Esophagus mucosa (tissue), 1 donor: ENCODE measurements at regions not wholly inside any gene's neighbourhood (a gene's known extent, or its start where the extent isn't known, plus 50 kb on each side); places are given as distances from the start of the nearest gene placed in this dataset.
A peak's percentile ranks its signal among the peaks of the same experiment; 100 is the strongest.

Experiments
- ATAC-seq: fragments of 200-7000 bp; cut with Tn5 transposase; one replicate; pipeline ENCODE4 v1.9.1; 2020
- donor health status: DM: yes; HTN: yes; CAD: no.

DNA sequence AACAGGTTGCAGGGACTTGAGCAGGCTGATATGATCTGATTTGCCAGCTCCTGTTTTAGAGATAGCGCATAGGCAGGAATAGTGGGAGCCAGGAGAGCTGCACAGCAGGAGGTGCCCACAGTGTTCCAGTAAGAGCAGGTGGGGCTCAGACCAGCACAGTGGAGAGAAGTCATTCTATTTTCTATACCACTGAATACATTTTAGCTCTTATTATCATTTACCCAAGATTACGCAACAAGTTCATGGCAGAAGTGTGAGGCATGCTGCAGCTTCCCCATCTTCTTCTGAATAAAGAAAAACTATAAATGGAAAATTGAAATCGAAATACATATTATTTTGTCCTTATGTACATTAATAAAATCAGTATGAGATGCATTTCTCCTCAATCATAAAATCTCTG is 114.7 kb upstream of the EDNRA start:
- ATAC-seq = no peak

DNA sequence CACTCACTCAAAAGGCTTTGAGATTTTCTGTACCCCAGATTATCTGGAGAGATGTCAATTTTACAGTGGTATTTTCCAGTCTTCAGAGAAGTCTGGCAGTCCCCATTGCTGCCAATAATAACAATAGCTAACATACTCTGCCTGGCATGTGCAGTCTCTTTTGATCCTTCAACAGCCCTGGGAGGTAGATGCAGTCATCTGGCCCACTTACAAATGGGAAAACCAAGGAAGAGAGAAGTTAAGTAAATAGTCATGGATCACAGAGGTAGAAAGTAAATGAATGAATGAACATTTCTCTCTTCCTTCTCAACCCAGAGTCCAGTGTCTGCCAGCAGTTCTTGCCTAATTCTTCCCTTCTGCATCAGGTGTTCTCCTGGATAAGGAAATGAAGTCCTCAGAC is 113.0 kb upstream of the EDNRA start:
- peak; percentile 58 for ATAC-seq

- no peak for ATAC-seq
These were observed 111.9 kb upstream of the EDNRA start for GRCh38 chr4:147368948-147369347.

DNA sequence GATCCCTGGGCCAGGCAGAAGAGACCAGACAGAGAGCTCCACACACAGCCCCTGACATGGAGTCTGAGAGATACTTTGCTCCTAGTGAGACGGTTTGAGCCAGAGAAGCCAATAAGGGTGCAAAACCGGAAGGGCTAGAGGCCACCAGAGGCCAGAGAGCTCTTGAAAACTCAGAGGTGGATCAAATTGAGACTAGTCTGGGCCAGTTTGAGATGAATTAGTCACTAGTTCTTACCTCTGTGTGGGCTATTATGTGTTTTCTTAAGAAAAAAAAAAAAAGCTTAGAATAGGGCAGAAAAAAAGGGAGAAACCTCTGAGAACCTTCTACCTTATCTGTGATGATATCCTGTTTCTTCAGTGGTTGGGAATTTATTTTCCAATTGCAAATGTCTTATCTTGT is 110.4 kb upstream of the EDNRA start:
- ATAC-seq = peak; percentile 53

- peak; percentile 70 for ATAC-seq
These were observed 110.0 kb upstream of the EDNRA start for GRCh38 chr4:147370881-147371280.

DNA sequence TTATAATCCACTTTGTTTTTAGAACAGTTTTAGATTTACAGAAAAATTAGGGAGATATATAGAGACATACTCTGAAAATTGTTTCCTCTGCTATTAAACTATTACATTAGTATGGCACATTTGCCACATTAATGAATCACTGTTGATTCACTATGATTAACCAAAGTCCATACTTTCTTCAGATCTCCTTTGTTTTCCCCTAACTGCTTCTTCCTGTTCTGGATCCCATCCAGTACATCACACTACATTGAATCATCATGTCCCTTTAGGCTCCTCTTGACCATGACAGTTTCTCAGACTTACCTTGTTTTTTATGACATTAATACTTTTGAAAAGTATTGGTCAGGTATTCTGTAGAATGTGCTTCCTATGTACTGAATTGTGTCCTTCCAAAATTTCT is 109.2 kb upstream of the EDNRA start:
- ATAC-seq = peak; percentile 87

- ATAC-seq = peak; percentile 71
These were observed 102.1 kb upstream of the EDNRA start for GRCh38 chr4:147378780-147379179.

DNA sequence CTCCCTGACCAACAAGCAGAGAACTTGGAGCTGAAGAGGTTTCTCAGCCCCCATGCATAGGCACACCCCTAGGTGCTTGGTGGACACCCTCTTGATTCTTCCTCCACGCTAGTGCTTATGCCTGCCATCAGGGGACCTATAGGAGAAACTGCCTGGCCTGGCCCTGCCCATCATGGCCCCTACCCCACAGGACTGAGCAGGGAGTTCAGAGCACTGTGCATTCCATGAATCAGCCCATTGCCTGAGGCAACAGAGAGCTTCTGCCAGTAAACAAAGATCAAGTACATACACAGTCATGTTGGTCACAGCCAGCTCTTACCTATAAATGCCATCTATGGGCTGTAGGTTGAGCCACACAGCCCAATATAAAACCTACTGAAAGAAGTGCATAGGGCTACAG is 99.1 kb upstream of the EDNRA start:
- no peak for ATAC-seq

DNA sequence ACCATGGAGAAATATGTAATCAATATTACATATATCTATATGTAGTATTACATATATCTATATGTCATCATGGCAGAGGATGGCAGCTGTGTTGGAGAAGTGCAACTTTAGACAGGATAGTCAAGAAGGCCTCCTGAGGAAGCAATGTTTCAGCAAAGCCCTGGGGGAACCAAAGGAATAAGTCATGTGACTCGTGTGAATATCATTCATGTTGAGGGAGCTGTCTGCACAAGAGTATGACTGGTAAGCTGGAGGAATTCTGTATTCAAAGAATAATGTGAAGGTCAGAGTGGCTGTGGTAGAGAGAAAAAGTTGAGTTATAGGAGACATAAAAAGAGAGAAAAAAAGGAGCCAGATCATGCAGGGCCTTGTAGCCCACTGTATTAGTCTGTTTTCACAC is 92.9 kb upstream of the EDNRA start:
- ATAC-seq = peak; percentile 31

DNA sequence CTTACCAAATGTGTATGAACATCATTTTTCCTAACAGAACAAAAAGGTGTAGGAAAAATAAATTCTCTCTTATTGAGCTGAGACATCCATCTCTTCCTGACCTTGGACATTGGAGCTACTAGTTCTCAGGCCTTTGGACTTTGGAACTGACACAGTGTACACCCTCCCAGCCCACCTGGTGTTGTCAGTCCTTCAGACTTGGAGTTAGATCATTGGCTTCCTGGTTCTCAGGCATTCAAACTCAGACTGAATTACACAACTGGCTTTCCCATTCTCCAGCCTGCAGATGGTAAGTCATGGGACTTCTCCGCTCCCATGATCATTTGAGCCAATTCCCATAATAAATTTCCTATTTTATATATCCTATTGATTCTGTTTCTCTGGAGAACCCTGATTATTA is 84.8 kb upstream of the EDNRA start:
- no peak for ATAC-seq

GRCh38 chr4:147398556-147398955 is 82.3 kb upstream of the EDNRA start:
- ATAC-seq = no peak

GRCh38 chr4:147400721-147401120 is 80.2 kb upstream of the EDNRA start:
- ATAC-seq = no peak

- no peak for ATAC-seq
These were observed 79.7 kb upstream of the EDNRA start for GRCh38 chr4:147401221-147401620.

DNA sequence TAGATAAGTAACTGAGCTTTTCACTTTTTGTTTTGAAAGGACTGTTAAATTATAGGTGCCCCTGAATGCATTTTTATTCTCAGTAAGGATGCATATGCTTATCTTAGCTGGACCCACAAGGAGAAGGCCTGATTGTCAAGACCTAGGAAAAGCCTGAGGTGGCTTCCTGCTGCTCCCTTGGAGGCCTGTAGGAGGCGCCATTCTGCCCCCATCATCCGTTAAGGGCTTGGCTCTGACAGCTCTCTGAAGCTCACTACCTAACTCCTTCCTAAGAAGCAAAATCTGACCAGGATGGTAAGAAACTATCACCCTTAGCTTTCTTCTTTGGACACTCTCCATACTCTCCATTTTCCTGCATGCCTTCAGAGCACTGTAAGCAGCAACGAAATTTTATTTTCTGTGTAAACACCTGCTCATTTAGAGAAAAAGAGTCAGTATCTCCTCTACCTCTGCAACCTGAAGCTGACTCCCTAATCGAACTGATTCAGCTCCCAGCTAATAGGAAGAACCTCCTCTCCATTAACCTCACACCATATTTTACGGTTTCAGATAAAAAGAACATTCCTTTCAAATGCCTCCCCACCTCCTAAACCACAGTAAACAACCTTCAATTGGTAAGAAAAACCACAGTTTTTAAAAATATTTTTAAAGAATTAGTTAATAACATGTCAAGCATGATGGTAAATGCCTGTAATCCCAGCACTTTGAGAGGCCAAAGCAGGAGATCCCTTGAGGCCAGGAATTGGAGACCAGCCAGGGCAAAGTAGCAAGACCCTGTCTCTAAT is 73.4 kb upstream of the EDNRA start:
- no peak for ATAC-seq

DNA sequence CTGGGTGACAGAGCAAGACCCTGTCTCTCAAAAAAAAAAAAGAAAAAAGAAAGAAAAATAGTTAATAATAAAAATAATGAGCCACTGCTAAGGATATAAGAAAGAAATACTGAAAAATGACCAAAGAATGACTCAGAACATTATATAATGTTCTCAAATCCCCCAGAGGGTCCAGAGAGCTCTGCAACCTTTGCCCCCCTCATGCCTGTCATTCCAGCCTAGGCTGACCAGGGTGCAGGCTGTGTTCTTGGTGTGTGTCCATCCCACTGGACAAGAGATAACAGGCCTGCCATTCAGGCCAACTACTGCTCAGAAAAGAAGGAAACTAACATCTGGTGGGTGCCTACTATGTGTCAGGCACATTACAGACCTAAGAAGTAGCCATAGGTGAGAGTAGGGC is 72.7 kb upstream of the EDNRA start:
- ATAC-seq = no peak

GRCh38 chr4:147409350-147409749 is 71.5 kb upstream of the EDNRA start:
- no peak for ATAC-seq

- ATAC-seq = no peak
These were observed 62.7 kb upstream of the EDNRA start for GRCh38 chr4:147418226-147418625.

DNA sequence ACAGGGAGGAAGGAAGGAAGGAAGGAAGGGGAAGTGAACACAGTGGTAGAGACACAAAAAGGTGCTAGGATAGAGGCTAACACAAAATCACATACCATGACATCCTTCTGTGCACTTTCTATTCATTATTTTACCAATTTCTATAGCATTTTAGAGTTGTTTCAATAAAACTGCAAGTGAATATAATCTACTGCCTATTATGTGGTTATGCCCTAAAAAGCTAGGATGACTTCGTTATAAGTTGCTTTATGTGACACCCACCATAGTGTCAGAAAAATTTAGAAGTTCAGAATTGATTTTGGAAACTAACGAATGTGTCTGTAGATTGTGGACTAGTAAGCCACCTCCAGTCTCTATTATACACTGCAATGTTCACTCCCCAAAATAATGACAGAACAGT is 59.4 kb upstream of the EDNRA start:
- no peak for ATAC-seq

- ATAC-seq = no peak
These were observed 57.7 kb upstream of the EDNRA start for GRCh38 chr4:147423229-147423628.

GRCh38 chr4:147425019-147425418 is 55.9 kb upstream of the EDNRA start:
- ATAC-seq = no peak

- no peak for ATAC-seq
These were observed 52.3 kb upstream of the EDNRA start for GRCh38 chr4:147428583-147428982.

DNA sequence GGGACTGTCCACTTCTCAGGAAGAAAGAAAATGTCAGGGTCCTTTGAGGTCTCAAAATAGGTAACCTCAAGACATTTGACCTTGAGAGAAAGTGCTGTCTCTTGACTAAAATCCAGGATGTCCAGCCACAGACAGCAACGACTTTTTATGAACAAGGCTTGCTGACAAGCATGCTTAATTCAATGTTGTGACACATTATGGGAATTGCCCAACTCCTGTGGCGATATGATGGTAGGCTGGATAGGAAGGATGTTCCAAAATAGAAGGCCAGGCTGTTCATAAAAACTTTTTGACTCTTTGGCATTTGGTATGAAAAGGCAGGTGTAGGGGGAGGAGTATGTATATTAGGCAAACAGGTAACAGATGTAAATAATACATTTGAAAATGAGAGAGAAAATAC is 50.8 kb upstream of the EDNRA start:
- no peak for ATAC-seq
